Trophoblast cell (in vitro differentiated cells and primary cell): ENCODE measurements at regions not wholly inside any gene's neighbourhood (a gene's known extent, or its start where the extent isn't known, plus 50 kb on each side); places are given as distances from the start of the nearest gene placed in this dataset.

Experiments
- DNase-seq, 2 donors: peaks; one replicate each; pipeline ENCODE4 v3.0.0-alpha.2; 2016
- H2AFZ ChIP-seq: 2 replicates; pipeline ENCODE4 v1.6.1; 2013; ENCODE audit warnings: low read length, moderate library complexity, mild to moderate bottlenecking; ENCODE audit not compliant: insufficient read depth, poor library complexity
- H2AK5ac ChIP-seq: 2 replicates; pipeline ENCODE4 v1.6.1; 2013; ENCODE audit warnings: mild to moderate bottlenecking, low read length
- H2BK120ac ChIP-seq: 2 replicates; pipeline ENCODE4 v1.6.1; 2013; ENCODE audit warnings: low read length, mild to moderate bottlenecking, moderate library complexity; ENCODE audit not compliant: insufficient read depth, poor library complexity
- H2BK12ac ChIP-seq: 2 replicates; pipeline ENCODE4 v1.6.1; 2013; ENCODE audit warnings: mild to moderate bottlenecking, low read length, moderate library complexity
- H2BK5ac ChIP-seq: 2 replicates; pipeline ENCODE4 v1.6.1; 2013; ENCODE audit warnings: low read length, low read depth, moderate library complexity, mild to moderate bottlenecking; ENCODE audit not compliant: poor library complexity
- H3K14ac ChIP-seq: 2 replicates; pipeline ENCODE4 v1.6.1; 2013; ENCODE audit warnings: mild to moderate bottlenecking, low read length
- H3K18ac ChIP-seq: 2 replicates; pipeline ENCODE4 v1.6.1; 2013; ENCODE audit warnings: mild to moderate bottlenecking, low read length
- H3K23ac ChIP-seq: 2 replicates; pipeline ENCODE4 v1.6.1; 2013; ENCODE audit warnings: low read length
- H3K27ac ChIP-seq: 2 replicates; pipeline ENCODE4 v1.5.1; 2013; ENCODE audit warnings: low read depth, mild to moderate bottlenecking, inconsistent platforms, low read length, moderate library complexity
- H3K27me3 ChIP-seq: 2 replicates; pipeline ENCODE4 v1.6.1; 2013; ENCODE audit warnings: inconsistent platforms, mild to moderate bottlenecking, low read length, moderate library complexity; ENCODE audit not compliant: insufficient read depth
- H3K36me3 ChIP-seq, 2 experiments: 1 replicate in 1 of 2; 2 replicates in 1 of 2; pipeline ENCODE4 v1.6.1; 2013; ENCODE audit warnings: low read length in 2 of 2, mild to moderate bottlenecking in 2 of 2, moderate library complexity in 1 of 2; ENCODE audit not compliant: insufficient read depth in 2 of 2, control insufficient read depth in 1 of 2
- H3K4ac ChIP-seq: 2 replicates; pipeline ENCODE4 v1.6.1; 2013; ENCODE audit warnings: low read depth, mild to moderate bottlenecking, low read length, moderate library complexity
- H3K4me1 ChIP-seq, 2 experiments: 1 replicate in 1 of 2; 2 replicates in 1 of 2; pipeline ENCODE4 v1.6.1; 2013; ENCODE audit warnings: low read length in 2 of 2, mild to moderate bottlenecking in 2 of 2, moderate library complexity in 1 of 2; ENCODE audit not compliant: insufficient read depth in 2 of 2, control insufficient read depth in 1 of 2
- H3K4me2 ChIP-seq: 2 replicates; pipeline ENCODE4 v1.6.1; 2013; ENCODE audit warnings: inconsistent platforms, mild to moderate bottlenecking, low read length, moderate library complexity
- H3K4me3 ChIP-seq: 2 replicates; pipeline ENCODE4 v1.5.1; 2013; ENCODE audit warnings: mild to moderate bottlenecking, low read depth, low read length, inconsistent platforms
- H3K79me1 ChIP-seq: one replicate; pipeline ENCODE4 v1.6.1; 2013; ENCODE audit warnings: low read length
- H3K79me2 ChIP-seq: 2 replicates; pipeline ENCODE4 v1.6.1; 2013; ENCODE audit warnings: low read length, mild to moderate bottlenecking; ENCODE audit not compliant: control insufficient read depth, insufficient read depth, poor library complexity
- H3K9ac ChIP-seq: 2 replicates; pipeline ENCODE4 v1.6.1; 2013; ENCODE audit warnings: mild to moderate bottlenecking, low read length
- H3K9me3 ChIP-seq: 2 replicates; pipeline ENCODE4 v1.6.1; 2013; ENCODE audit warnings: low read depth, mild to moderate bottlenecking, control low read depth, inconsistent platforms, low read length; ENCODE audit not compliant: insufficient read depth
- H4K12ac ChIP-seq: 2 replicates; pipeline ENCODE4 v1.6.1; 2013; ENCODE audit warnings: low read depth, mild to moderate bottlenecking, low read length, moderate library complexity
- H4K8ac ChIP-seq: 2 replicates; pipeline ENCODE4 v1.6.1; 2013; ENCODE audit warnings: low read depth, mild to moderate bottlenecking, low read length, moderate library complexity
- H4K91ac ChIP-seq: one replicate; pipeline ENCODE4 v1.6.1; 2013; ENCODE audit warnings: low read depth, mild to moderate bottlenecking, low read length, moderate library complexity
- WGBS: extraction: QIAGEN DNeasy Blood & Tissue Kit; methylation state at CpG from one replicate; pipeline ENCODE4 v1.1.7; 2013; ENCODE audit warnings: missing lambda C conversion rate; ENCODE audit not compliant: insufficient read length, insufficient coverage; ENCODE audit errors: extremely low coverage; 5-methylcytosine and 5-hydroxymethylcytosine counted together

DNA sequence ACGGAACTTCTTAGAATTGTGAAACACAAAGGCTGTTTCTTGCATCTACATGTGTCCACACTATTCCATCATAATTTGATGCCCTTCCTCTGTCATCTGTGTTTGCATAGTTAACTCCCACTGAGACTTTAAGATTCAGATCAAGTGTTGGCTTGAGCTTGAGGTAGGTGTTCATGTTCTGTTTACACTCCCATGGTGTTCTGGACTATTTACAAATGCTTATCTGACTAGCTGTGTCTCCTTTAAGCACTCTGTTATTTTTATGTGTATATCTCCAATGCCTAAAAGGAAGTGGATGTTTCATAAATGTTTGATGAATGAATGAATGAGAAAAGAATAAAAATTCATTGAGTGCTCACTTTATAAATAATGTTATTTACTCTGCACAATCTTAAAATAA, 622.7 kb downstream of the RAB28 start:
- H2BK12ac ChIP-seq, result no peak overlapping the region
- H2BK120ac ChIP-seq, result no peak overlapping the region
- no peak overlapping the region for H2AFZ ChIP-seq
- H3K36me3 ChIP-seq, result no peaks in the 10 kb centered on the region
- H3K4me1 ChIP-seq, result no peaks in the 10 kb centered on the region
- H4K91ac ChIP-seq, result no peak overlapping the region
- H3K9ac ChIP-seq, result no peak overlapping the region
- H3K27ac ChIP-seq, result no peak overlapping the region
- WGBS, result no CpG with 5 or more reads among the region's 1 CpG
- H2BK5ac ChIP-seq, result no peak overlapping the region
- no peaks in the 10 kb centered on the region for H3K79me1 ChIP-seq
- H3K27me3 ChIP-seq, result no peaks in the 10 kb centered on the region
- H3K23ac ChIP-seq, result no peak overlapping the region
- H3K18ac ChIP-seq, result no peak overlapping the region
- H3K79me2 ChIP-seq, result no peaks in the 10 kb centered on the region
- H3K4me2 ChIP-seq, result no peak overlapping the region
- H3K4me3 ChIP-seq, result no peak overlapping the region
- no peak for DNase-seq
- H4K8ac ChIP-seq, result no peak overlapping the region
- H3K14ac ChIP-seq, result no peak overlapping the region
- H3K9me3 ChIP-seq, result no peaks in the 10 kb centered on the region
- no peak overlapping the region for H2AK5ac ChIP-seq
- no peak overlapping the region for H3K4ac ChIP-seq
- H4K12ac ChIP-seq, result no peak overlapping the region

GRCh38 chr4:12852338-12853307, 631.5 kb downstream of the RAB28 start:
- peaks cover 0 to 2% of the 10 kb centered on the region in 2 experiments for H3K4me1 ChIP-seq
- no peak overlapping the region for H4K8ac ChIP-seq
- no peak overlapping the region for H3K18ac ChIP-seq
- H4K91ac ChIP-seq, result no peak overlapping the region
- H3K36me3 ChIP-seq, result no peaks in the 10 kb centered on the region
- no peaks in the 10 kb centered on the region for H3K27me3 ChIP-seq
- no peak overlapping the region for H2AFZ ChIP-seq
- H3K4me3 ChIP-seq, result no peak overlapping the region
- H2BK5ac ChIP-seq, result no peak overlapping the region
- H3K9me3 ChIP-seq, result no peaks in the 10 kb centered on the region
- H3K4me2 ChIP-seq, result no peak overlapping the region
- no peaks in the 10 kb centered on the region for H3K79me1 ChIP-seq
- no peak overlapping the region for H3K9ac ChIP-seq
- H3K23ac ChIP-seq, result no peak overlapping the region
- H3K27ac ChIP-seq, result no peak overlapping the region
- H4K12ac ChIP-seq, result no peak overlapping the region
- no peak overlapping the region for H3K4ac ChIP-seq
- no peak overlapping the region for H3K14ac ChIP-seq
- H3K79me2 ChIP-seq, result no peaks in the 10 kb centered on the region
- H2BK12ac ChIP-seq, result no peak overlapping the region
- no CpG with 5 or more reads among the region's 8 CpGs for WGBS
- no peak overlapping the region for H2AK5ac ChIP-seq
- no peak overlapping the region for H2BK120ac ChIP-seq
- DNase-seq, result peak; percentile 41 to 81

- H3K36me3 ChIP-seq, result no peaks in the 10 kb centered on the region
- no peak overlapping the region for H2BK12ac ChIP-seq
- H3K18ac ChIP-seq, result no peak overlapping the region
- no peak for DNase-seq
- no peak overlapping the region for H3K4me2 ChIP-seq
- H2BK120ac ChIP-seq, result no peak overlapping the region
- H4K12ac ChIP-seq, result no peak overlapping the region
- H2AFZ ChIP-seq, result no peak overlapping the region
- H2BK5ac ChIP-seq, result no peak overlapping the region
- H3K4ac ChIP-seq, result no peak overlapping the region
- no peaks in the 10 kb centered on the region for H3K79me2 ChIP-seq
- H3K27ac ChIP-seq, result no peak overlapping the region
- H3K14ac ChIP-seq, result no peak overlapping the region
- H4K91ac ChIP-seq, result no peak overlapping the region
- no peaks in the 10 kb centered on the region for H3K79me1 ChIP-seq
- H4K8ac ChIP-seq, result no peak overlapping the region
- H2AK5ac ChIP-seq, result no peak overlapping the region
- H3K27me3 ChIP-seq, result no peaks in the 10 kb centered on the region
- no peaks in the 10 kb centered on the region for H3K9me3 ChIP-seq
- no peak overlapping the region for H3K23ac ChIP-seq
- H3K4me1 ChIP-seq, result no peaks in the 10 kb centered on the region
- no peak overlapping the region for H3K9ac ChIP-seq
- H3K4me3 ChIP-seq, result no peak overlapping the region
- no CpG with 5 or more reads among the region's 4 CpGs for WGBS
These were observed 637.8 kb downstream of the RAB28 start for GRCh38 chr4:12846368-12846767.

DNA sequence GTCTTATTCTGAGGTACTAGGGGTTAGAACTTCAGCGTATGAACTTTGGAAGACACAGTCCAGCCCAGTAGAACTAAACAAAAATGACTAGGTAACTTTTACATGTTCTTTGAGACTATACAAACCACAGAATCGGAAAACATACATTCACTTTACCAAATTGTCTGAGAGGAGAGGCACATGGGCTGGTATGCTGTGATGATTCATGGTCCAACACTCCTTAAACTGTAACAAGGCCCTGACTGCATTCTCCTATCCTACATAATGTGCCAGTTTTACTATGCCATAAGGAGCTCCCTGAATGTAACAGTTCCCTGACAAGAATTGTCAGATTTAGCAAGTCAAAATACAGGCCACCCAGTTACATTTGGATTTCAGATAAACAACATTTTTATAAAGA, 640.0 kb downstream of the RAB28 start:
- Histone ChIP-seq H2BK120ac (no peak overlapping the region), H3K4me1 (no peaks in the 10 kb centered on the region), H3K27me3 (no peaks in the 10 kb centered on the region), H3K79me1 (no peaks in the 10 kb centered on the region), H3K23ac (no peak overlapping the region), H3K79me2 (no peaks in the 10 kb centered on the region), H2AK5ac (no peak overlapping the region), H2AFZ (no peak overlapping the region), H2BK12ac (no peak overlapping the region), H3K36me3 (no peaks in the 10 kb centered on the region), H3K27ac (no peak overlapping the region), H3K4me3 (no peak overlapping the region), H4K91ac (no peak overlapping the region), H3K4me2 (no peak overlapping the region), H3K9ac (no peak overlapping the region), H3K4ac (no peak overlapping the region), H3K9me3 (no peaks in the 10 kb centered on the region), H4K12ac (no peak overlapping the region), H2BK5ac (no peak overlapping the region), H4K8ac (no peak overlapping the region), H3K18ac (no peak overlapping the region), H3K14ac (no peak overlapping the region)
- DNase-seq, result peak in 1 of 2 donors; percentile 32
- no CpG with 5 or more reads among the region's 2 CpGs for WGBS
